Uterus (tissue), 3 donors: ENCODE measurements at regions not wholly inside any gene's neighbourhood (a gene's known extent, or its start where the extent isn't known, plus 50 kb on each side); places are given as distances from the start of the nearest gene placed in this dataset.

ENCODE experiments used
- DNase-seq, 2 donors: peaks; one replicate each; pipeline ENCODE4 v3.0.0-alpha.2; 2019 to 2020
- H3K27ac ChIP-seq, 2 donors: fragments of 200-600 bp; sonication (generic); 1 replicate in 1 of 2; 2 replicates in 1 of 2; pipeline ENCODE4 v1.5.1; 2016 to 2018
- H3K27me3 ChIP-seq, 2 donors: fragments of 200-600 bp; sonication (generic); one replicate each; pipeline ENCODE4 v1.5.1; 2018 to 2019; ENCODE audit warnings: control low read depth in 1 of 2
- H3K36me3 ChIP-seq, 2 donors: fragments of 200-600 bp; sonication (generic); one replicate each; pipeline ENCODE4 v1.5.1; 2019; ENCODE audit warnings: control low read depth in 1 of 2
- H3K4me1 ChIP-seq, 2 donors: fragments of 200-600 bp; sonication (generic); one replicate each; pipeline ENCODE4 v1.5.1; 2018 to 2019; ENCODE audit warnings: control low read depth in 1 of 2
- H3K4me3 ChIP-seq, 2 donors: fragments of 200-600 bp; sonication (generic); 1 replicate in 1 of 2; 2 replicates in 1 of 2; pipeline ENCODE4 v1.5.1; 2018 to 2019; ENCODE audit warnings: mild to moderate bottlenecking in 1 of 2
- H3K9me3 ChIP-seq, 2 donors: fragments of 200-600 bp; sonication (generic); one replicate each; pipeline ENCODE4 v1.5.1; 2019; ENCODE audit warnings: control low read depth in 1 of 2
- CTCF ChIP-seq, 4 experiments: fragments of 200-600 bp in 2 of 4; fragments of 450-650 bp in 2 of 4; sonication (generic) in 2 of 4; IDR thresholded peaks; one replicate each; pipeline ENCODE4 v1.5.1; 2016 to 2019; ENCODE audit warnings: antibody characterized with exemption in 4 of 4, mild to moderate bottlenecking in 2 of 4, moderate library complexity in 1 of 4
- POLR2A ChIP-seq, 2 donors: fragments of 450-650 bp; IDR thresholded peaks; one replicate each; pipeline ENCODE4 v1.6.1; 2016; ENCODE audit warnings: antibody characterized with exemption in 2 of 2, mild to moderate bottlenecking in 1 of 2, moderate library complexity in 1 of 2
- intact Hi-C: fragments of 100-400 bp; cut with DNase I; formaldehyde crosslinking; loops from one replicate; pipeline ENCODE4 v1.15.1; 2023; ENCODE audit warnings: low total_unique reads
- donor health status: DM: yes; HTN: yes; CAD: no.

GRCh38 chr5:14064841-14065240, 78.3 kb upstream of the TRIO start:
- H3K4me3 ChIP-seq: no peak overlapping the region
- no peaks in the 10 kb centered on the region for H3K4me1 ChIP-seq
- H3K27me3 ChIP-seq: no peaks in the 10 kb centered on the region
- no peak for TF ChIP-seq CTCF (IDR thresholded peaks at IDR 0.05)
- no peak for TF ChIP-seq POLR2A (IDR thresholded peaks at IDR 0.05)
- H3K9me3 ChIP-seq: no peaks in the 10 kb centered on the region
- no peak for DNase-seq
- no peaks in the 10 kb centered on the region for H3K36me3 ChIP-seq
- H3K27ac ChIP-seq: no peak overlapping the region
- intact Hi-C loops: no loop called here

GRCh38 chr5:14063691-14064090, 79.5 kb upstream of the TRIO start:
- Histone ChIP-seq H3K36me3 (no peaks in the 10 kb centered on the region), H3K4me1 (no peaks in the 10 kb centered on the region), H3K4me3 (no peak overlapping the region), H3K27me3 (no peaks in the 10 kb centered on the region), H3K27ac (no peak overlapping the region), H3K9me3 (no peaks in the 10 kb centered on the region)
- no peak for DNase-seq
- no peak for TF ChIP-seq CTCF (IDR thresholded peaks at IDR 0.05)
- TF ChIP-seq POLR2A (IDR thresholded peaks at IDR 0.05): no peak
- intact Hi-C loops: no loop called here

- TF ChIP-seq CTCF (IDR thresholded peaks at IDR 0.05) (no peak), POLR2A (IDR thresholded peaks at IDR 0.05) (no peak)
- Histone ChIP-seq H3K27me3 (no peaks in the 10 kb centered on the region), H3K36me3 (no peaks in the 10 kb centered on the region), H3K4me3 (no peak overlapping the region), H3K4me1 (no peaks in the 10 kb centered on the region), H3K9me3 (no peaks in the 10 kb centered on the region), H3K27ac (no peak overlapping the region)
- intact Hi-C loops: no loop called here
- DNase-seq: no peak
Observed at GRCh38 chr5:14063138-14063537, 80.0 kb upstream of the TRIO start.

- Histone ChIP-seq H3K27ac (no peak overlapping the region), H3K27me3 (no peaks in the 10 kb centered on the region), H3K4me3 (no peak overlapping the region), H3K36me3 (no peaks in the 10 kb centered on the region), H3K9me3 (no peaks in the 10 kb centered on the region), H3K4me1 (no peaks in the 10 kb centered on the region)
- no peak for DNase-seq
- intact Hi-C loops: no loop called here
- TF ChIP-seq POLR2A (IDR thresholded peaks at IDR 0.05) (no peak), CTCF (IDR thresholded peaks at IDR 0.05) (no peak)
Observed at GRCh38 chr5:14062178-14062577, 81.0 kb upstream of the TRIO start.

- H3K27me3 ChIP-seq: no peaks in the 10 kb centered on the region
- no peak for DNase-seq
- no peak overlapping the region for H3K4me3 ChIP-seq
- TF ChIP-seq CTCF (IDR thresholded peaks at IDR 0.05) (no peak), POLR2A (IDR thresholded peaks at IDR 0.05) (no peak)
- no peaks in the 10 kb centered on the region for H3K4me1 ChIP-seq
- no peaks in the 10 kb centered on the region for H3K36me3 ChIP-seq
- H3K27ac ChIP-seq: no peak overlapping the region
- intact Hi-C loops: no loop called here
- H3K9me3 ChIP-seq: no peaks in the 10 kb centered on the region
Observed at GRCh38 chr5:14061106-14061505, 82.0 kb upstream of the TRIO start.
